ENCODE measurements at regions not wholly inside any gene's neighbourhood (a gene's known extent, or its start where the extent isn't known, plus 50 kb on each side); places are given as distances from the start of the nearest gene placed in this dataset.

- TF ChIP-seq POLR2AphosphoS5 (IDR thresholded peaks at IDR 0.05; ENCODE audit: low read depth, low read length) (no peak), REST (IDR thresholded peaks at IDR 0.05; ENCODE audit: insufficient read depth in 1 of 2, low read depth in 2 of 2, low read length in 2 of 2) (no peak), SIN3A (IDR thresholded peaks at IDR 0.05; ENCODE audit: borderline replicate concordance, insufficient read depth, low read length) (no peak), TAF1 (IDR thresholded peaks at IDR 0.05; ENCODE audit: borderline replicate concordance, insufficient read depth, low read length) (no peak), FOXP2 (optimal IDR thresholded peaks at IDR 0.05; ENCODE audit: borderline replicate concordance, extremely low read depth, extremely low read length, insufficient read depth) (no peak)
Measured at GRCh38 chr9:82560457-82560904, 502.5 kb downstream of the RASEF start.

Measured in PFSK-1 (cell line).